ENCODE measurements at regions not wholly inside any gene's neighbourhood (a gene's known extent, or its start where the extent isn't known, plus 50 kb on each side); places are given as distances from the start of the nearest gene placed in this dataset.
"Not testable (repeated sequence)": the region's sequence is repeated elsewhere in the genome, so short reads cannot be mapped to it uniquely, and the experiment has no call there.

- H3K4me3 ChIP-seq (replicated peaks; ENCODE audit: insufficient read depth, low read length); DNase-seq (ENCODE audit: low read depth in 1 of 2, low spot score in 1 of 2); H3K27ac ChIP-seq (replicated peaks); H3K27me3 ChIP-seq (ENCODE audit: insufficient read depth, poor library complexity, severe bottlenecking): not testable (repeated sequence)
Measured at GRCh38 chr2:14788814-14789213, 156.3 kb downstream of the LRATD1 start.

DNA sequence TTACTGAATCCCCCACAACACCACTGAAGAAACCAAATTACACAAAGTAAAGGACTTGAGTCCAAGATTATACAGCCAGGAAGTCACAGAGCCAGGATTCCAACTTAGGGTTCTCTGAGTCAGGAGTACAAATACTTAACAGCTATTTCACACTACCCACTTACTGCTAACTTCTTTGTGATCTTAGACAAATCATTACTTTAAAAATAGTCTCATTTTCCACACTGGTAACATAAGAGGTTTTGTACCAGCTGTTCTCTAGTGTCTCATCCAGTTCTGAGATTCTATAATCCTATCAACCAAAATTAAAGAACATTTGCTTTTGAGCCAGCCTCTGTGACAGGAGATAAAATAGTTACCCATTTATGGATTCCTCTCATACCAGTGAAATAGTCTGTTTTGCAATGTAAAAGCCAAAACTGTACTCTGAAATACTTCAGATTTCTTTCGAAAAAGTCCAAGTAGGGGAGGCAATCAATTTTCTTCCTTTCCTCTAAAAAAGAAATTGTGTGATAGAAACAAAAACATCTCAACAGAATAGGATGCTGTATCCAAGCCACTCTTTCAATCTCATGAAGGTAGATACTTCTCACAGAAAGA is 157.6 kb downstream of the LRATD1 start:
- no peak for TF ChIP-seq GABPA (IDR thresholded peaks at IDR 0.05; ENCODE audit: low read depth)
- TF ChIP-seq POLR2AphosphoS5 (IDR thresholded peaks at IDR 0.05; ENCODE audit: low read depth) = no peak
- TF ChIP-seq, protein P1, sequence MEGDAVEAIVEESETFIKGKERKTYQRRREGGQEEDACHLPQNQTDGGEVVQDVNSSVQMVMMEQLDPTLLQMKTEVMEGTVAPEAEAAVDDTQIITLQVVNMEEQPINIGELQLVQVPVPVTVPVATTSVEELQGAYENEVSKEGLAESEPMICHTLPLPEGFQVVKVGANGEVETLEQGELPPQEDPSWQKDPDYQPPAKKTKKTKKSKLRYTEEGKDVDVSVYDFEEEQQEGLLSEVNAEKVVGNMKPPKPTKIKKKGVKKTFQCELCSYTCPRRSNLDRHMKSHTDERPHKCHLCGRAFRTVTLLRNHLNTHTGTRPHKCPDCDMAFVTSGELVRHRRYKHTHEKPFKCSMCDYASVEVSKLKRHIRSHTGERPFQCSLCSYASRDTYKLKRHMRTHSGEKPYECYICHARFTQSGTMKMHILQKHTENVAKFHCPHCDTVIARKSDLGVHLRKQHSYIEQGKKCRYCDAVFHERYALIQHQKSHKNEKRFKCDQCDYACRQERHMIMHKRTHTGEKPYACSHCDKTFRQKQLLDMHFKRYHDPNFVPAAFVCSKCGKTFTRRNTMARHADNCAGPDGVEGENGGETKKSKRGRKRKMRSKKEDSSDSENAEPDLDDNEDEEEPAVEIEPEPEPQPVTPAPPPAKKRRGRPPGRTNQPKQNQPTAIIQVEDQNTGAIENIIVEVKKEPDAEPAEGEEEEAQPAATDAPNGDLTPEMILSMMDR (IDR thresholded peaks at IDR 0.05; ENCODE audit: insufficient read depth, low read length) = no peak
- no peak for TF ChIP-seq SPI1 (IDR thresholded peaks at IDR 0.05; ENCODE audit: borderline replicate concordance, low read depth)
- TF ChIP-seq, protein P2, sequence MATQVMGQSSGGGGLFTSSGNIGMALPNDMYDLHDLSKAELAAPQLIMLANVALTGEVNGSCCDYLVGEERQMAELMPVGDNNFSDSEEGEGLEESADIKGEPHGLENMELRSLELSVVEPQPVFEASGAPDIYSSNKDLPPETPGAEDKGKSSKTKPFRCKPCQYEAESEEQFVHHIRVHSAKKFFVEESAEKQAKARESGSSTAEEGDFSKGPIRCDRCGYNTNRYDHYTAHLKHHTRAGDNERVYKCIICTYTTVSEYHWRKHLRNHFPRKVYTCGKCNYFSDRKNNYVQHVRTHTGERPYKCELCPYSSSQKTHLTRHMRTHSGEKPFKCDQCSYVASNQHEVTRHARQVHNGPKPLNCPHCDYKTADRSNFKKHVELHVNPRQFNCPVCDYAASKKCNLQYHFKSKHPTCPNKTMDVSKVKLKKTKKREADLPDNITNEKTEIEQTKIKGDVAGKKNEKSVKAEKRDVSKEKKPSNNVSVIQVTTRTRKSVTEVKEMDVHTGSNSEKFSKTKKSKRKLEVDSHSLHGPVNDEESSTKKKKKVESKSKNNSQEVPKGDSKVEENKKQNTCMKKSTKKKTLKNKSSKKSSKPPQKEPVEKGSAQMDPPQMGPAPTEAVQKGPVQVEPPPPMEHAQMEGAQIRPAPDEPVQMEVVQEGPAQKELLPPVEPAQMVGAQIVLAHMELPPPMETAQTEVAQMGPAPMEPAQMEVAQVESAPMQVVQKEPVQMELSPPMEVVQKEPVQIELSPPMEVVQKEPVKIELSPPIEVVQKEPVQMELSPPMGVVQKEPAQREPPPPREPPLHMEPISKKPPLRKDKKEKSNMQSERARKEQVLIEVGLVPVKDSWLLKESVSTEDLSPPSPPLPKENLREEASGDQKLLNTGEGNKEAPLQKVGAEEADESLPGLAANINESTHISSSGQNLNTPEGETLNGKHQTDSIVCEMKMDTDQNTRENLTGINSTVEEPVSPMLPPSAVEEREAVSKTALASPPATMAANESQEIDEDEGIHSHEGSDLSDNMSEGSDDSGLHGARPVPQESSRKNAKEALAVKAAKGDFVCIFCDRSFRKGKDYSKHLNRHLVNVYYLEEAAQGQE (IDR thresholded peaks at IDR 0.05; ENCODE audit: insufficient replicate concordance, low read depth) = no peak

GRCh38 chr2:14803994-14804393 is 171.5 kb downstream of the LRATD1 start:
- Histone ChIP-seq H3K27ac (replicated peaks) (no peak overlapping the region), H3K27me3 (ENCODE audit: insufficient read depth, poor library complexity, severe bottlenecking) (no peaks in the 10 kb centered on the region), H3K4me3 (replicated peaks; ENCODE audit: insufficient read depth, low read length) (no peak overlapping the region)
- DNase-seq (ENCODE audit: low read depth in 1 of 2, low spot score in 1 of 2) = no peak
- TF ChIP-seq POLR2AphosphoS5 (IDR thresholded peaks at IDR 0.05; ENCODE audit: low read depth) (no peak), GABPA (IDR thresholded peaks at IDR 0.05; ENCODE audit: low read depth) (no peak), SPI1 (IDR thresholded peaks at IDR 0.05; ENCODE audit: borderline replicate concordance, low read depth) (no peak)
- TF ChIP-seq, protein P2 (IDR thresholded peaks at IDR 0.05; ENCODE audit: insufficient replicate concordance, low read depth) = no peak

More for the DNA sequence above, 157.6 kb downstream of the LRATD1 start:
- H3K27me3 ChIP-seq (ENCODE audit: insufficient read depth, poor library complexity, severe bottlenecking) = no peaks in the 10 kb centered on the region
- H3K4me3 ChIP-seq (replicated peaks; ENCODE audit: insufficient read depth, low read length) = no peak overlapping the region
- no peak overlapping the region for H3K27ac ChIP-seq (replicated peaks)
- no peak for DNase-seq (ENCODE audit: low read depth in 1 of 2, low spot score in 1 of 2)

GRCh38 chr2:14804902-14805301 is 172.4 kb downstream of the LRATD1 start:
- no peak for DNase-seq (ENCODE audit: low read depth in 1 of 2, low spot score in 1 of 2)
- TF ChIP-seq GABPA (IDR thresholded peaks at IDR 0.05; ENCODE audit: low read depth) (no peak), SPI1 (IDR thresholded peaks at IDR 0.05; ENCODE audit: borderline replicate concordance, low read depth) (no peak), POLR2AphosphoS5 (IDR thresholded peaks at IDR 0.05; ENCODE audit: low read depth) (no peak)
- TF ChIP-seq, protein P1 (IDR thresholded peaks at IDR 0.05; ENCODE audit: insufficient read depth, low read length) = no peak
- TF ChIP-seq, protein P2 (IDR thresholded peaks at IDR 0.05; ENCODE audit: insufficient replicate concordance, low read depth) = no peak
- H3K27me3 ChIP-seq (ENCODE audit: insufficient read depth, poor library complexity, severe bottlenecking) = no peaks in the 10 kb centered on the region

More at GRCh38 chr2:14804902-14805301, 172.4 kb downstream of the LRATD1 start:
- H3K4me3 ChIP-seq (replicated peaks; ENCODE audit: insufficient read depth, low read length) = no peak overlapping the region
- H3K27ac ChIP-seq (replicated peaks) = no peak overlapping the region

Measured in HL-60 (cell line).